ENCODE measurements at regions not wholly inside any gene's neighbourhood (a gene's known extent, or its start where the extent isn't known, plus 50 kb on each side); places are given as distances from the start of the nearest gene placed in this dataset.

- Histone ChIP-seq H3K4me3 (ENCODE audit: low read depth in 1 of 2, low read length in 2 of 2) (no peak overlapping the region), H3K27ac (ENCODE audit: low read depth, low read length) (no peak overlapping the region), H3K4me1 (ENCODE audit: control insufficient read depth in 1 of 2, insufficient read depth in 2 of 2, low read length in 2 of 2) (no peaks in the 10 kb centered on the region), H3K9ac (ENCODE audit: low read depth in 1 of 2, low read length in 2 of 2) (no peak overlapping the region), H3K27me3 (ENCODE audit: control insufficient read depth in 1 of 2, insufficient read depth in 2 of 2, low read length in 2 of 2) (no peaks in the 10 kb centered on the region), H3K36me3 (ENCODE audit: control insufficient read depth in 1 of 2, insufficient read depth in 2 of 2, low read length in 2 of 2) (no peaks in the 10 kb centered on the region), H3K9me3 (ENCODE audit: control insufficient read depth in 1 of 2, low read length in 2 of 2) (no peaks in the 10 kb centered on the region)
Observed at GRCh38 chr15:37814847-37815515, 119.5 kb upstream of the TMCO5A start.

- Histone ChIP-seq H3K36me3 (ENCODE audit: control insufficient read depth in 1 of 2, insufficient read depth in 2 of 2, low read length in 2 of 2) (no peaks in the 10 kb centered on the region), H3K4me3 (ENCODE audit: low read depth in 1 of 2, low read length in 2 of 2) (no peak overlapping the region), H3K9me3 (ENCODE audit: control insufficient read depth in 1 of 2, low read length in 2 of 2) (no peaks in the 10 kb centered on the region), H3K4me1 (ENCODE audit: control insufficient read depth in 1 of 2, insufficient read depth in 2 of 2, low read length in 2 of 2) (no peaks in the 10 kb centered on the region), H3K27me3 (ENCODE audit: control insufficient read depth in 1 of 2, insufficient read depth in 2 of 2, low read length in 2 of 2) (no peaks in the 10 kb centered on the region), H3K9ac (ENCODE audit: low read depth in 1 of 2, low read length in 2 of 2) (no peak overlapping the region), H3K27ac (ENCODE audit: low read depth, low read length) (no peak overlapping the region)
Observed at GRCh38 chr15:37818152-37818677, 116.2 kb upstream of the TMCO5A start.

- H3K9me3 ChIP-seq (ENCODE audit: control insufficient read depth in 1 of 2, low read length in 2 of 2): no peaks in the 10 kb centered on the region
- no peaks in the 10 kb centered on the region for H3K36me3 ChIP-seq (ENCODE audit: control insufficient read depth in 1 of 2, insufficient read depth in 2 of 2, low read length in 2 of 2)
- H3K9ac ChIP-seq (ENCODE audit: low read depth in 1 of 2, low read length in 2 of 2): no peak overlapping the region
- no peaks in the 10 kb centered on the region for H3K27me3 ChIP-seq (ENCODE audit: control insufficient read depth in 1 of 2, insufficient read depth in 2 of 2, low read length in 2 of 2)
- no peaks in the 10 kb centered on the region for H3K4me1 ChIP-seq (ENCODE audit: control insufficient read depth in 1 of 2, insufficient read depth in 2 of 2, low read length in 2 of 2)
- H3K27ac ChIP-seq (ENCODE audit: low read depth, low read length): no peak overlapping the region
- H3K4me3 ChIP-seq (ENCODE audit: low read depth in 1 of 2, low read length in 2 of 2): no peak overlapping the region
Observed at GRCh38 chr15:37819191-37819590, 115.2 kb upstream of the TMCO5A start.

GRCh38 chr15:37820380-37821128 is 113.9 kb upstream of the TMCO5A start:
- no peak overlapping the region for H3K27ac ChIP-seq (ENCODE audit: low read depth, low read length)
- H3K4me1 ChIP-seq (ENCODE audit: control insufficient read depth in 1 of 2, insufficient read depth in 2 of 2, low read length in 2 of 2): no peaks in the 10 kb centered on the region
- no peaks in the 10 kb centered on the region for H3K36me3 ChIP-seq (ENCODE audit: control insufficient read depth in 1 of 2, insufficient read depth in 2 of 2, low read length in 2 of 2)
- H3K27me3 ChIP-seq (ENCODE audit: control insufficient read depth in 1 of 2, insufficient read depth in 2 of 2, low read length in 2 of 2): no peaks in the 10 kb centered on the region
- H3K9me3 ChIP-seq (ENCODE audit: control insufficient read depth in 1 of 2, low read length in 2 of 2): no peaks in the 10 kb centered on the region
- H3K9ac ChIP-seq (ENCODE audit: low read depth in 1 of 2, low read length in 2 of 2): no peak overlapping the region
- H3K4me3 ChIP-seq (ENCODE audit: low read depth in 1 of 2, low read length in 2 of 2): no peak overlapping the region

- no peaks in the 10 kb centered on the region for H3K9me3 ChIP-seq (ENCODE audit: control insufficient read depth in 1 of 2, low read length in 2 of 2)
- no peak overlapping the region for H3K9ac ChIP-seq (ENCODE audit: low read depth in 1 of 2, low read length in 2 of 2)
- H3K4me3 ChIP-seq (ENCODE audit: low read depth in 1 of 2, low read length in 2 of 2): no peak overlapping the region
- H3K4me1 ChIP-seq (ENCODE audit: control insufficient read depth in 1 of 2, insufficient read depth in 2 of 2, low read length in 2 of 2): no peaks in the 10 kb centered on the region
- H3K36me3 ChIP-seq (ENCODE audit: control insufficient read depth in 1 of 2, insufficient read depth in 2 of 2, low read length in 2 of 2): no peaks in the 10 kb centered on the region
- H3K27me3 ChIP-seq (ENCODE audit: control insufficient read depth in 1 of 2, insufficient read depth in 2 of 2, low read length in 2 of 2): no peaks in the 10 kb centered on the region
- H3K27ac ChIP-seq (ENCODE audit: low read depth, low read length): no peak overlapping the region
Observed at GRCh38 chr15:37823601-37824275, 110.7 kb upstream of the TMCO5A start.

GRCh38 chr15:37824717-37825382 is 109.6 kb upstream of the TMCO5A start:
- H3K27ac ChIP-seq (ENCODE audit: low read depth, low read length): no peak overlapping the region

GRCh38 chr15:37837276-37837675 is 97.2 kb upstream of the TMCO5A start:
- Histone ChIP-seq H3K9me3 (ENCODE audit: control insufficient read depth in 1 of 2, low read length in 2 of 2) (no peaks in the 10 kb centered on the region), H3K27me3 (ENCODE audit: control insufficient read depth in 1 of 2, insufficient read depth in 2 of 2, low read length in 2 of 2) (no peaks in the 10 kb centered on the region), H3K4me1 (ENCODE audit: control insufficient read depth in 1 of 2, insufficient read depth in 2 of 2, low read length in 2 of 2) (no peaks in the 10 kb centered on the region), H3K27ac (ENCODE audit: low read depth, low read length) (no peak overlapping the region), H3K9ac (ENCODE audit: low read depth in 1 of 2, low read length in 2 of 2) (no peak overlapping the region), H3K36me3 (ENCODE audit: control insufficient read depth in 1 of 2, insufficient read depth in 2 of 2, low read length in 2 of 2) (no peaks in the 10 kb centered on the region), H3K4me3 (ENCODE audit: low read depth in 1 of 2, low read length in 2 of 2) (no peak overlapping the region)

More at GRCh38 chr15:37824717-37825382, 109.6 kb upstream of the TMCO5A start:
- no peaks in the 10 kb centered on the region for H3K4me1 ChIP-seq (ENCODE audit: control insufficient read depth in 1 of 2, insufficient read depth in 2 of 2, low read length in 2 of 2)
- H3K36me3 ChIP-seq (ENCODE audit: control insufficient read depth in 1 of 2, insufficient read depth in 2 of 2, low read length in 2 of 2): no peaks in the 10 kb centered on the region
- no peak overlapping the region for H3K4me3 ChIP-seq (ENCODE audit: low read depth in 1 of 2, low read length in 2 of 2)
- H3K9me3 ChIP-seq (ENCODE audit: control insufficient read depth in 1 of 2, low read length in 2 of 2): no peaks in the 10 kb centered on the region
- no peaks in the 10 kb centered on the region for H3K27me3 ChIP-seq (ENCODE audit: control insufficient read depth in 1 of 2, insufficient read depth in 2 of 2, low read length in 2 of 2)
- no peak overlapping the region for H3K9ac ChIP-seq (ENCODE audit: low read depth in 1 of 2, low read length in 2 of 2)

GRCh38 chr15:37847776-37848175 is 86.7 kb upstream of the TMCO5A start:
- Histone ChIP-seq H3K36me3 (ENCODE audit: control insufficient read depth in 1 of 2, insufficient read depth in 2 of 2, low read length in 2 of 2) (no peaks in the 10 kb centered on the region), H3K27ac (ENCODE audit: low read depth, low read length) (no peak overlapping the region), H3K4me3 (ENCODE audit: low read depth in 1 of 2, low read length in 2 of 2) (no peak overlapping the region), H3K4me1 (ENCODE audit: control insufficient read depth in 1 of 2, insufficient read depth in 2 of 2, low read length in 2 of 2) (no peaks in the 10 kb centered on the region), H3K9me3 (ENCODE audit: control insufficient read depth in 1 of 2, low read length in 2 of 2) (no peaks in the 10 kb centered on the region), H3K9ac (ENCODE audit: low read depth in 1 of 2, low read length in 2 of 2) (no peak overlapping the region), H3K27me3 (ENCODE audit: control insufficient read depth in 1 of 2, insufficient read depth in 2 of 2, low read length in 2 of 2) (no peaks in the 10 kb centered on the region)

- Histone ChIP-seq H3K4me1 (ENCODE audit: control insufficient read depth in 1 of 2, insufficient read depth in 2 of 2, low read length in 2 of 2) (no peaks in the 10 kb centered on the region), H3K36me3 (ENCODE audit: control insufficient read depth in 1 of 2, insufficient read depth in 2 of 2, low read length in 2 of 2) (no peaks in the 10 kb centered on the region)
Observed at GRCh38 chr15:37856109-37856508, 78.3 kb upstream of the TMCO5A start.

GRCh38 chr15:37860896-37861295 is 73.5 kb upstream of the TMCO5A start:
- Histone ChIP-seq H3K9me3 (ENCODE audit: control insufficient read depth in 1 of 2, low read length in 2 of 2) (no peaks in the 10 kb centered on the region), H3K9ac (ENCODE audit: low read depth in 1 of 2, low read length in 2 of 2) (no peak overlapping the region), H3K36me3 (ENCODE audit: control insufficient read depth in 1 of 2, insufficient read depth in 2 of 2, low read length in 2 of 2) (no peaks in the 10 kb centered on the region), H3K4me3 (ENCODE audit: low read depth in 1 of 2, low read length in 2 of 2) (no peak overlapping the region), H3K27ac (ENCODE audit: low read depth, low read length) (no peak overlapping the region), H3K4me1 (ENCODE audit: control insufficient read depth in 1 of 2, insufficient read depth in 2 of 2, low read length in 2 of 2) (no peaks in the 10 kb centered on the region), H3K27me3 (ENCODE audit: control insufficient read depth in 1 of 2, insufficient read depth in 2 of 2, low read length in 2 of 2) (no peaks in the 10 kb centered on the region)

More at GRCh38 chr15:37856109-37856508, 78.3 kb upstream of the TMCO5A start:
- Histone ChIP-seq H3K27ac (ENCODE audit: low read depth, low read length) (no peak overlapping the region), H3K4me3 (ENCODE audit: low read depth in 1 of 2, low read length in 2 of 2) (no peak overlapping the region), H3K9me3 (ENCODE audit: control insufficient read depth in 1 of 2, low read length in 2 of 2) (no peaks in the 10 kb centered on the region), H3K27me3 (ENCODE audit: control insufficient read depth in 1 of 2, insufficient read depth in 2 of 2, low read length in 2 of 2) (no peaks in the 10 kb centered on the region), H3K9ac (ENCODE audit: low read depth in 1 of 2, low read length in 2 of 2) (no peak overlapping the region)

Measured in duodenal mucosa (tissue), 2 donors.